Medulla oblongata (tissue), 1 donor: ENCODE measurements at regions not wholly inside any gene's neighbourhood (a gene's known extent, or its start where the extent isn't known, plus 50 kb on each side); places are given as distances from the start of the nearest gene placed in this dataset.

ENCODE experiments used
- DNase-seq: peaks from one replicate; pipeline ENCODE4 v3.0.0-alpha.2; 2015; ENCODE audit errors: extremely low spot score

DNA sequence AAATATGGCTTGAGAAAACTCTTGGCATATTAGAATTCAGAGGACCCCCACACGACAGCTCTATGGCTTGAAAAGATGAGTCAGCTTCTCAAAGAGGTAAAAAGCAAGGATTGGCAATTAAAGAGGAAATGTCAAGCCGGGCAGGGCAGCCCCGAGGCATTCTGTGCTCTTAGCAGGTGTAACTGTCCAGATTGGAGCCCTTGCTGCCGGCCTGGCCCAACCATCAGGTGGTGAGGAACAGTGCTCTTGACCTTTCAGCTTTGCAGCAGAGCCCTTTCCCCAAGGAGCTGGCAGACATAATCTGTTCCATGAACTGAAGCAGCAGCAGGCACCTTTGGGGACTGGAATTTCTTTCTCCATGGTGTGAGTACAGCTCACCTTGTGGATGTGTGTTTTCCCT, 287.8 kb downstream of the UTP18 start:
- no peak for DNase-seq

GRCh38 chr17:51555153-51555552, 294.8 kb downstream of the UTP18 start:
- no peak for DNase-seq

GRCh38 chr17:51559778-51560177, 299.4 kb downstream of the UTP18 start:
- no peak for DNase-seq

- DNase-seq = no peak
These were observed 300.1 kb downstream of the UTP18 start for GRCh38 chr17:51560398-51560797.

GRCh38 chr17:51563961-51564360, 303.6 kb downstream of the UTP18 start:
- no peak for DNase-seq

- DNase-seq = no peak
These were observed 311.8 kb downstream of the UTP18 start for GRCh38 chr17:51572115-51572514.
